COLO668 (cell line): ENCODE measurements at regions not wholly inside any gene's neighbourhood (a gene's known extent, or its start where the extent isn't known, plus 50 kb on each side); places are given as distances from the start of the nearest gene placed in this dataset.
"Not testable (repeated sequence)": the region's sequence is repeated elsewhere in the genome, so short reads cannot be mapped to it uniquely, and the experiment has no call there.

ENCODE experiments used
- DNase-seq: peaks from one replicate; lab custom pipeline; 2025; ENCODE audit not compliant: unreplicated experiment; lab: John Stamatoyannopoulos, UW

DNA sequence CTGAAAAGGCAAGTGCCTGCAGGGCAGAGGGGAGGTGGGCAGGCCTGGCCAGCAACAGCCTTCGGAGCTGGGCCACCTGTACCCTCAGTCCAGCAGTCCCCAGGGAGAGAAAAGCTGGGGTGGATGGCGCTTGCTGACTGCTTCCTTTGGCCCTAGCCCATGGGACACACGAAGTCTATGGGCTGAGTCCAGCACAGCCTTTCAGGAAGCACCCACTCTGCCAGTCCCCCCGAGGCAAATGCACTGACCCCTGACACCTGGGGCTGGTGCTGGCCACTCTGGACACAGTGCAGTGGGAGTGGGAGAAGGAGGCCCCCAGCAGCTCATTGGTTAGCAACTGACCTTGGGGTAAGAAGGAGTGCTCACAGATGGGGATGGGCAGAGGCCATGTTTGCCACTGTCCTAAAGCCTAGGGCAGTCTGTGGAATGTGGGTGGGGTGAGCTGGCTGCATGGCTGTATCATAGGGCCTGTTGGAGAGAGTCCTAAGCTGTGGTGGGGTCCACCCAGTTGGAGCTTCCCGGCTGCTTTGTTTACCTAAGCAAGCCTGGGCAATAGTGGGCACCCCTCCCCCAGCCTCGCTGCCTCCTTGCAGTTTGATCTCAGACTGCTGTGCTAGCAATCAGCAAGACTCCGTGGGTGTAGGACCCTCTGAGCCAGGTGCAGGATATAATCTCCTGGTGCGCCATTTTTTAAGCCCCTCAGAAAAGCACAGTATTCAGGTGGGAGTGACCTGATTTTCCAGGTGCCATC, 240.2 kb downstream of the ANKRD30B start:
- not testable (repeated sequence) for DNase-seq

DNA sequence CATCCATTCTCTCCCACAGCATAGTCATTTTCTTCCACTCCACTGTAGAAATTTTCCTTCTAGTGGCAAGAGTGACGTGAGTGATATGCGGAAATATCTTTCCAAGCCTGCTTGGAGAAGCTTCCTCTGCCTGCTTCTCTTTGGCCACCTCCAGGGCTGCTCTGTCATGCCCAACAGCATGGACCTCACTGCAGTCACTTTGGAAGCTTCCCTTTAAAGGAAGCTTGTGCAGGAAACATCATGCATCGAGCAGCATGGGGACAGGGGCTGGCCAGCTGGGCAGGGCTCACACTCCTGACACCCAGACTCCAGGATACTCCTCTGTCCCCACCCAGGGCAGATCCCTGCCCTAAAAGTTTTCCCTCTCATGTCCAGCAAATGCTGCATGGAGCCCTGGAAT, 241.6 kb downstream of the ANKRD30B start:
- not testable (repeated sequence) for DNase-seq

DNA sequence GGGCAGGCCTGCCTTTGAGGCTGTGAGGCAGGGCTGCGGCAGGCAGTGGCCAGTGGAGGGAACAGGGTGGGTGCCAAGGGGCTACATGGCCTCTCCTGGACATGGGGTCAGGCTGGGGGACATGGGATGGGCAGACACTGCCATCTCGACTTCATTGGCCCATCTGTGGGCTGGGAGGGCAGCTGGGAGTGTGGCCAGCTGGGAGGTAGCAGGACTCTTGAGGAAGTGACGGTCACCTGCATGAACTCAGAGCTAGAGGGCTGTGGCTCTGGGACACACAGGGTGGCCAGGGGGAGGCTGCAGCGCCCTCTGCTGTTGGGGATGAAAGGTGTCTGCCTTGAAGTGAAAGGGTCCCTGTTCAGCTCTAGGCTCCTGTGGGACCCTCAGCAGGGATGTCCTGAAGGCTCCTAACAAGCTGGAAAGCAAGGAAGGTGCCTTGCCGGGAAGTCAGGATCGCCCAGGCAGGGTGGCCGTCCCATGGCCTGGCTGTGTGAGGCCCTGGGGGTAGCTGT, 244.0 kb downstream of the ANKRD30B start:
- DNase-seq, result not testable (repeated sequence)

DNA sequence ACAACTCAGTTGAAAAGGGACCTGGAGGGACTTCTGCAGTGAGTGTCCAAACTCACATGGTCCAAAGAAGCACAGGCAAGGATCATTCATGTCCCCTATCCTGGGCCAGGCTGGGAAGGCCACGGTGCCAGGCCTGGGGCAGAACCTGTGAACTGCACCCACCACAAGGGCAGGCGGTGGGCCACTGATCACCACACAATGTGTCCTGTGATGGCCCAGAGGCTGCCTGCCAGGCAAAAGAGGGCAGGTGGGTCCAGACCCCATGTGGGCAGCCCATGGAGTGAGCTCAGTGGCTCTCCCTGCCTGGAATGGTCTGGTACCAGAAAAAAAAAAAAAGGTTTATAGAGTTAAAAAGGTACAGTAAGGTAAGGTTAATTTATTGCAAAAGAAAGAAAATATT, 244.8 kb downstream of the ANKRD30B start:
- DNase-seq, result not testable (repeated sequence)

DNA sequence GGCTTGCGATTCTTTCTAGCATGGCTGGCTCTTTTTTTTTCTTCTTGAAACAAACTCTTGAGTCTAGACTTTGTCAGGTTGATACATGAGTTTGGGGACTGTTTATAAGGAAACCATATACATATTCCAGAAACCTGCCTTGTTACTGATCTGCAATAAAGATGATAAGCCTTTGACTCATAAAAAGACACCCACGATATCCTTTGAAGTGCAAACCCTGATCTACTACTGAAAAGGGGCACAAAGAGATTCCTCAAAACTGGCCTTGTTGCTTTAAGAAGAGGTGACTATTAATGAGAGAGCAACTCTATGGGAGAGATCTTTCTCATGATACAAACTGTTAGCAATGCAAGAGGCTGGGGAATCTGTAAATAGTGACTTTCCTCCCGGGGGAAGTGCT, 247.1 kb downstream of the ANKRD30B start:
- DNase-seq, result not testable (repeated sequence)

DNA sequence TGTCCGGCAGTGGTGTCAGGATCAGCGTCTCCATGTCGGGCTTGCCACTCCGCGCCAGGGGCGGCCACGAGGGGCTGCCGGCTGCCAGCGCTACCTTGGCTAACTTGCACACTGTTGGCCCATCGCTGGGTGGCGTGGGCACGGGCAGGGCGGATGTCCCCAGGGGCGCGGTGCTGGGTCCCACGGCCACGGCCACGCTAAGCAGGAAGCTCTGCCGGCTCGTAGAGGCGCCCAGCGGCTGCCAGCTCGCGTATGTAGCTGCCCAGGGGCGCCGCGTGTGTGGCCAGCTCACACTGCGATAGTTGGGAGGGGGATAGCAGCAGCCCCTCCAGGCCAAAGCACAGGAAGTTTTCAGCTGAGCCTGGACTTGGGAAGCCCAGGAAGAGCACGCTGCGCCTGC, 249.4 kb downstream of the ANKRD30B start:
- DNase-seq, result no peak

DNA sequence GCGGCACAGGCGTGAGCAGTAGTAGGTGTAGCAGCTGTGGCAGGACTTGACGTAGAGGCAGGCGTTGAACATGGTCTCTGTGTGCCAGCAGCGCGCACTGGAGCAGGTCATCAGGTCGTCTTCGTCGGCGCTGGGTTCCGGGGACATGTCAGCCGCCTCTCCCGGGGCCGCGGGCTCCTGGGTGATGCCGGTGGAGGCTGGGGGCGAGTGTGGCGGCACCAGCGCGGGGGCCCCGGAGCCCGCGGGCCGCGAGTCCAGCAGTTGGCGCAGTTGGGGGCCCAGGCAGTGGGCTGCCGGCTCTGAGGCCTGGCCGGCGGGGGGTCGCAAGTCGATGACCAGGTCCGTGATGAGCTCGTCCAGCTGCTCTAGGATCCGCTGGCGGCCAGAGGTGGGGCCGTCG, 249.9 kb downstream of the ANKRD30B start:
- DNase-seq, result not testable (repeated sequence)

DNA sequence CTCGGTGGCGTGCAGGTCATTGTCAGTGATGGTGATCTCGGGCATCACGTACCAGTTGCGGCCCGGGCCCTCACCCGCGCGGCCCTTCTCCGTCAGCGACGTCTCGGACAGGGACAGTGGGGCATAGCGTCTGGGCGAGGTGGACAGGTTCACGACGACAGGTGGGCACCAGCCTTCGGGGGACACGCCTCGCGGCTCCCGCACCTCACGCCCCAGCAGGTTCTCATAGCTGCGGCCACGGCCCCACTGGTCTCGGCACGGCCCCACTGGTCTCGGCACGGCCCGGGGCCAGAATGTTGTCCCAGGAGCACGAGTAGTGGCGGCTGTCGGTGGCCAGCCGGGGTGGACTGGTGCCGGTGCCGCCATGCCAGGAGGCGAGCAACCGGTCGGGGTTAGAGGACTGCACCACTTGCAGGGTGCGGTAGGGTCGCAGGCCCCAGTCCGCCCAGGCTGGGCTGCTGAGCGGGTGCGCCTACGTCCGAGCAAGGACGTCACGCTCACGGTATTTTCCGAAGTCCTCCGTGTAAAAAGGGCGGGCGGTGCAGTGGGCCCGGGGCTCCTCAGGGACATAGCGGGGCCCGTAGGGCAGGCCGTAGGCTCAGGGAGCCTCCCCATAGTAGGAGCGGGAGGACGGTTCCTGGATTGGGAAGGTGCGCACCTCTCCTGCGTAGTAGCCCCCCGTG, 250.5 kb downstream of the ANKRD30B start:
- not testable (repeated sequence) for DNase-seq

DNA sequence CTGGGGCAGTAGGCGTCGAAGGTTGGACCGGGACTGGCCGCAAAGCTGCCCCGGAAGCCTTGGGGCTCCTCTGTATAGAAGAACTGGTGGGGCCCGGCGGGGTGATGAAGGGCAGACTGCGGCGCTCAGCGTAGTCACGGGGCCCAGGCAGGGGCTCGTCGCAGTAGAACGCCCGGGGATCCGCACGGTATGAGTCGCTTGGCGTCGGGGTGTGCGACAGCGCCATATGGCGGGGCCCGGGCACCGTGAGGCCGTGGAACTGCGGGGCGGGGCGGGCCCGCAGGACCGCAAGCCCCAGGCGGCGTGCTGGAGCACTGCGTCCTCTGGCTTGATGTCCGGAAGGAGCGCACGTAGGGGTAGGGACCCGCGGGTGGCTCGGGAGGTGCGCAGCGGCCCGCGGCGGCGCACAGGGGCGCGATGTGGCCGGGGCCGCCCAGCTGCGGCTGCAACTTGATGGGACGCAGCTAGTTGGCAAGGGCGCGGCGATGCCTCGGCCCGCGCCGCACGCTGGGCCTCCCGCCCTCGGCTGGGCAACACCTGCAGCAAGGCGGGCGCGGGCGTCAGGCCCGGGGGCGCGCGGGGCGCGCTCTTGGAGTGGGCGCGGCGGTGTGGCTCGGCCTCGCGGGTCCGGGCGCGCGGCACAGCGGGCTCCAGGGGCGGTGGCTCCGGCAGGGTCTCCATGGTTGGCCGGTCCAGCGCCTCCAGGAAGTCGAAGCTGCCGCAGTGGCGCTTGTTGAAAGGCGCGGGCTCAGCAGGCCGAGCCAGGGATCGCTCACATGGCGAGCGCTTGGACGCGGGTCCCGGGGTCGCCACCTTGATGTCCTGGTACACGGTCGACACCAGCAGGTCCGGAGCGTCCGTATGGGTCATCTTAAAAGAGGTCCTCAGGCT, 251.4 kb downstream of the ANKRD30B start:
- no peak for DNase-seq

DNA sequence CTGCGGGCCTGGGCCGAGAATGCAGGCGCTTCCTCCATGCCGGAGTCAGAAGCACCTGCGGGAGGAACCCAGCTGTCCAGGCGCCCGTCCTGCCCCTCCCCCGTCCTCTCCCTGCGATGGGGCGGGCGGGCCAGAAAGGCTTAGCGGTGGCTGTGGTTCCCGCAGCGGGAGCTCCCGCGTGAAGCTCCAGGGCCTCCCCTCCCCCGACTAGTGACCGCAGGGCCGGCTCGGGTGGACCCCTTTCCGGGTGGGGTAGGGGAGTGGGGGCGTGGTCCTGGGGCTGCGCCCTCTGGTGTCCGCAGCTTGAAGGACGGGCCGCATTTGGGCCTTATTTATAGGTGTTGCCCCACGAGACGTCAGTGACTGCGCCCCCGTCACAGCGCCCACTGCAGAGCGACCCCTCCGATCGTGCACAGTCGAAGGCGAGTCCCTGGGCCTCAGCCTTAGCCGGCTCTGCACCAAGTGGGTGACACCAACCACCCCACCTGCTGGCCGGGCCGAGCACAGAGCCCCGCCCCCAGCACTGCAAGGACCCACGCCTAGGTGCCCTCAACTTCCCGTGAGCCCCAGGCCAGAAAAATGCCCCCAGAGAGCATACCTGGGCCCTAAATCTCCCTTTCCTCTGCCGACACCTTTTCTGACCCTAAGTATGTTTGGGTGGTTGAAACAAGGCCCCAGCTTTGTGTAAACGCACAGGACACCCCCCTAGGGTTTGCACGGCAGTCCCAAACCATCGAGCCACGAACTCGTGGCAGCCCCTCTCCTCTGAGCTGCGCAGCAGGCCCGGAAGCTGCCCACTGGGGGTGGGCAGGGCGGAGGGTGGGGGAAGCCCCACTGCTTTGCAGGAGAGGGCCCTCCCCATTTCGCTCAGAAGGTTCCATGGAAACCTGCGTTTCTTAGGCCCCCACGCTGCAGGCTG, 252.4 kb downstream of the ANKRD30B start:
- not testable (repeated sequence) for DNase-seq

DNA sequence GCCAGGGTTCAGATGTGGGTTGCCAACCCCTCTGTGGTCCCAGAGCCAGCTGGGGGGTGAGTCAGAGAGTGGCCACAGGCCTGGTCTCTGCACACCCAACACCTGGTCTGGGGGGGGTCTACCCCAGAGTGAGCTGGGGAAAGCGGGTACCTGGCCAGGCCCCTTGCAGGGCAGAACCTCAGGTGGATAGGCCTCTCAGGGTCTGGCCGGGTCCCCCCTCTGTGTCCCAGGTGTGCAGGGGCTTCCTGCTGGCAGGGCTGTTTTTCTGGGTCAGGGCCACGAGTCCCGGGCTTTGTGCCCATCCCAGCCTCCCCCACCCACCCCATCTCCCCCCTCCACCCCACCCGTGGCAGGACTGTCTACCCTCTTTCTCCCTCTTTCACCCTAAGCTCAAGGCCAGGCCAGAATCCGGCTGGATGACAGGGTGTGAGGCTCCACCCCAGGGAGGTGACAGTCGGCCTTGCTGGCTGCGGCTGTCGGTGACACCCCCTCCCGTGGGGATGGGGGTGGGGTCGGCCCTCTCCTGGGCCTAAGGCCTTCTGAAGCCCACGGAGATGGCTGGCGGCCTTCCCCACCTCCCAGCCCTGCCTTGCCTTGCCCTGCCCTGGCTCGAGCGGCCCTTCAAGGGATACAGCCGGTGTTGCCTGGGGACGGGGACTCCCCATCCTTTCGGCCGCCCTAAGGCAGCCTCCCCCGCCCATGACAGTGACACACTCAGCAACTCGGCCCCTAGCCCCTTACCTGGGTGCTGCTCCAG, 253.2 kb downstream of the ANKRD30B start:
- DNase-seq, result not testable (repeated sequence)

DNA sequence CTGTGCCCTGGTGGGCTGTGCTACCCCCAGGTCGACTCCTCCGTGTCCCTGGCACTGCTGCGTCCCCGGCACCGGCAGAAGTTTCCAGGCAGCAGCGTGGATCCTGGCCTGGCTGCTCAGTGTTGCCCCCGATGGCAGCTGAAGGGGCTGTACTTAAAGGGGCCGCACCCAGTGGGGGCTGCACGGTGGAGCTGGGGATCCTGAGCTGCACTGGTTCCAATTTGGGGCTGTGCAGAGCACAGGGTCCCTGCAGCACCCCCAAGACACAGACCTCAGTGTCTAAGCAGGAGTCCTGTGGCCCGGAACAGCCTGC, 253.8 kb downstream of the ANKRD30B start:
- not testable (repeated sequence) for DNase-seq

DNA sequence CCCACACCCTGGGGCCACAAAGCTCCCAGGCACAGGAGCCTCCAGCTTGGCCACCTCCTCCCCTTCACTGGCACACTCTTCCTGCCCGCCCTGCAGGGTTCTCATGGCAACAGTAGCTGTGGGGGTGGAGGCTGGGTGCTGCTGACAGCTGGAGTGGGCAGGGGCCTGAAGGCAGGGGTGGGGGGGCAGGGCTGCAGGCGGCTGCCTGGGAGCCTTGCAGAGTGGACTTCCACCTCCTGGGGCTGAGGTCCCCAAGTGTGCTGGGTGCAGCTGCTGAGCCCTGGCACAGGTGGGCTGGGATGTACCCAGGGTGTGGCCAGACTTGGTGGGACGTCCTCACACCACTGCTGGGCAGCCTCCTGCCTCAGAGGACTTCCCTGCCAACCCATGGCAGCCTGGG, 254.8 kb downstream of the ANKRD30B start:
- DNase-seq, result not testable (repeated sequence)

DNA sequence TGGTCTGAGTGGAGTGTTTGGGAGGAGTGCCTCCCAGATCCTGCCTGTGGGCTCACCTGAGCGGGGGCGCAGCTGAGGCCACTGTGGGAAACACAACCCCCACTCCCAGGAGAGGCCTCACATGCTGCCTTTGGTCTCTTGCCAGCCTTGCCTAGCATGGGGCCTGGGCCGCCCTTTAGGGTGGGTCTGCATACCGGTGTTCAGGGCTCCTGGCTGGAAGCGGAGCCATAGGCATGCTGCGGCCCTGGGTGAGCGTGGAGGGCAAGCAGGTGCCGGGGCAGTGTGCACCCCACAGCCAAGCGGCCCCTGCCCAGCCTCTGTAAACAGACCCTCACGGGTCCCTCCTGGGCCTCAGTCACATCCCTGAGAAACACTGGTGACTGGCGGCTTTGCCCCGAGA, 255.3 kb downstream of the ANKRD30B start:
- DNase-seq, result not testable (repeated sequence)

DNA sequence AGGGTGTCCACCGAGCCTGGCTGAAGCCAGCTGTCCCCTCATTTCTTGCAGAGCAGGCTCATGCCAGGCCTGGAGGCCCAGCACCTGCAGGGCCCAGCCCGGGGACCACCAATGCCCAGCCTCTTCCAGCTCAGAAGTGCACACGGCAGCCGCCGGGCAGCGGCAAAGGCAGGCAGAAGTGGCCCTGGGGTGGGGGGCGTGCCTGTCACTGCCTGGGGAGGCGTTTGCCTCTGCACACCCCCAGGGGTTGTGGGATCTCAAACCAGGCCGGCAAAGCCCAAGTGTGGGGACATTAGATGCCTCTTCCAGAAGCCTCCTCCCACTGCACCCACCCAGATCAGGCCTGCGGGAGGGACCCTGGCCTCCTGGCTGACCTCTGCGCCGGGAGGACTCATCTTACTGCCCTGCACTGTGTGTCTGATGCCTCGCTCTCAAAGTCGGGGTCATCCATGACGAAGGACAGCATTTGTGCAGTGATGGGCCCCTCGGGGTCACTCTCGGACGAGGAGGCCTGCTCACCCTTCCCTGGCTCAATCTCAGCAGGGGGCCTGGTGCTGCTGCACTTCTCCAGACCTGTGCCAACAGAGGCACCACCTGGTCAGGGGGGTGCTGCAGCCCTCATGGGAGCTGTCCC, 255.8 kb downstream of the ANKRD30B start:
- DNase-seq, result not testable (repeated sequence)

DNA sequence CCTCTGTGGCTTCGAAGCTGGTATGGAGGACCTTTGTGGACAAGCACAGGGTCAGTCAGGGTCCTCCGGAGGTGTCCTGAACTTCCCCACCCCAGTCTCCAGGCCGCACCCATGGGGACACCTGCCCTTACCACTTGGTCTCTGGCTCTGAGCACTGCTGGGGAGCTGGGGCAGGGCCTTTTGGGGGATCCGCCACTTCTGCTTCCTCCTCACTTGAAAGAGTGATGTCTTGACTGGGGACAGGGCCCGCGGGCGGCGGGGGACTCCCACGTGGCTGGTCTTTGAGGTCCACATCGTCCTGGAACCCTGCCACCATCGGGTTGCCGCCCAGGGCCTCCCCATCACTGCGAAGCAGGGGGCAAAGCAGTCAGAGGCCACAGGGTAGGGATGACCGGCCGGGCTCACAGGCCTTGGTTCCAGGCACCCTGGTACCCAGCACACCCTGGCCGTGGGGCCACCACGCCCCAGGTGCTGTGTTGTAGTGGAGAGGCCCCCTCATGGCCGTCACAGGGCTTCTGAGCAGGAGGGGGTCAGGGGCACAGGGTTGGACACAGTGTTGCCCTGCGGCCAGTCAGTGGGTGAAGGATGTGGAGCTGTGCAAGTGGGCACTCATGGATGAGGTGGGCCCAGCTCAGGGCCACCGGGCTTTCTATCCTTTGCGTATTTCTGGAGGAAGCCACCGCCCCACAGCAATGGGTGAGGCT, 256.4 kb downstream of the ANKRD30B start:
- DNase-seq, result not testable (repeated sequence)

DNA sequence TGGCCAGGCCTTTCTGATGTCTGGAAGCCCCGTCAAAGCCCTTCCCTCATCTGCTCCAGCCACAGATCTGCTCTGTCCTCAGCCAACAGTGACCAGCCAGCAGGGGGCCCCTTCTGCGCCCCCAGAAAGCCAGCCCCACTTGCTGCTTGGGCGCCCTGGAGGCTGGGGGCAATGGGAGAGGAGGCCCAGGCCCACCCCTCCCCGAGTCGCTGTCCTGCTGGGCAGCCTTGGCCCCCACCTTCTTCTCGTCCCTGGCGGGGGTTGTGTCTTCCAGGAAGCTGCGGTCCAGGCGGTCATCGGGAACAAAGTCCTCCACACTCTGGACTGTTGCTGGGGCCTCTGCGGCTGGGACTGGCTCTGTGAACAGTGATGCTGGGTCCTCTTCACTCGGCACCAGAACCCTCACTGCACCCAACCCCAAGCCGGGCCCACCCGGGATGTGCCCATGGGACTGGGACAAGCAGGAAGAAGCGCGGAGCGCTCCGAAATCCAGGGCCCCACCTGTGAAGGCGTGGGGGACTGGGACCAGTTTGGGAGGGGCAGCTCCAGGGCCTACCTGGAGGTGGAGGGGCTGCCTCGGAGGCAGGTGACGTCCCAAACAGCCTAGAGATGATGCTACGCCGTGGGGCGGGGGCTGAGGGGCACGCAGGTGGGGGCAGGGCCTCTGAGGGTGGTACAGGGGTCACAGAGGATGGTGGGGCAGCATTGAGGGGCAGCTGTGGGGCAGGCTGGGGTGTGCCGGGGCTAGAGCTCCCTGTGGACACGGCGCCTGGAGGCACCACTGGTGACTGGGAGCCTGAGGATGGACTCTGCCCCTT, 257.6 kb downstream of the ANKRD30B start:
- DNase-seq, result no peak

DNA sequence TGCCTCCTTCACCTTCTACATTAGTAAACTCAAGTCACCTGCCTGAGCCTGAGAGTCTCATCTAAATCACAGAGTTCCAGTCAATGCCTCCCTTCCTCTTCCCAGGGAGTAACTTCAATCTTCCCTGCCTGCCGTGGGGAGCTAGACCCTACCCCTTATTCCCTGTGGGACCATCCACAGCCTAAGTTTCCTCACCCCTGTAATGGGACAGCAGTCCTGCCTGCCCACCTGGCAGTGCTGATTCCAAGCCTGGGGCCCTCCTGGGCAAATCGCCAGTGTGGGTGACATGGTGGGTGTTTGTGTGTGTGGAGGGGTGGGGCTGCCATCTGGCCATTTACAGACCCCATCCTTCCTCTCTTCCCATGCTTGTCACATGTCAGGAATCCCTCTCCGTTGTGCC, 258.6 kb downstream of the ANKRD30B start:
- DNase-seq, result not testable (repeated sequence)
